GM21786 (cell line): ENCODE measurements at regions not wholly inside any gene's neighbourhood (a gene's known extent, or its start where the extent isn't known, plus 50 kb on each side); places are given as distances from the start of the nearest gene placed in this dataset.
"Not testable (repeated sequence)": the region's sequence is repeated elsewhere in the genome, so short reads cannot be mapped to it uniquely, and the experiment has no call there.

Experiments
- ATAC-seq: cut with Tn5 transposase; IDR thresholded peaks from one replicate; pipeline ENCODE4 v1.9.1; 2021; ENCODE audit not compliant: unreplicated experiment

DNA sequence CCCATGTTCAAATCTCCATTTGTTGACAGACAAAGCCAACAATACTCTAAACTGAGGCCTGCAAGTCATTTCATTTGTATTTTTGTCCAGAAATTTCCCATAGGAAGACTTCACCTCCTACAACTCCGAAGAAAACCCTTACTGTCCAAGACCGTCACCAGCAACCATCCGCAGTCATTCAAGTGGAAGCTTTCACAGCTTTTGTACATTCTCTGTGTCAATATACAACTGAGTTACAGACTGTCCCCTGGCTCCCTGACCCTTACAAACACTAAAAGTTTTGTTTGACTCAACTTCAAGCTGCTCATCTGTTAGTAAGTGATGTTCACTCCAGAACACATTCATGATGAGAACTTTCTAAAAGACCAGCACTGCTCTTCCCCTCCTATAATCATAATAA is 210.1 kb downstream of the DEPDC1B start:
- no peak for ATAC-seq

GRCh38 chr5:60489377-60489776 is 210.6 kb downstream of the DEPDC1B start:
- no peak for ATAC-seq

GRCh38 chr5:60488466-60489130 is 211.4 kb downstream of the DEPDC1B start:
- no peak for ATAC-seq

DNA sequence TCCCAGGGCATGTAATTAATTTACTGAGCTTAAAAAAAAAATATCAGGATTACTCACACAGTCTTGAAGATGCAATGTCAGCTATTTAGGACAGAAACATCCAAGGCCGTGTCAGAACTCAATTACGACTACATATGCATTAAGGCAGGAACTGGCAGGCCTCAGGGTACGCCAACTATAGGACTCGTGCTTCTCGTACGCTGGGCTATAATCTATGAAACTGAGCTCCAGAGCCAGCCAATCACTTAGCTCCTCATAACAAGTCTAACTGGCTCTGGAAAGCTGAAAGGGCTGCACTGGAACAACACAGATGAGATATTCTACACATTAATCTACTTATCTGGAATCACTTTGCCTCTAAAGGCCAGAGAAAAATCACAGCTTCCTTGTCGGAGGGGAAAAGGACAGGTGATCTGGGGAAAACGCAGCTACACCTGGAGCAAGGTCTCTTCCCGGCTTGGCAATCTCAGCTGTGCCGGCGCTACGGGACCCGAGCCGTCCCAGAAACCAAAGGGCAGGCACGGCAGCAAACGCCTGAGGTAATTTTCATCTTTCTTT is 212.0 kb downstream of the DEPDC1B start:
- no peak for ATAC-seq

DNA sequence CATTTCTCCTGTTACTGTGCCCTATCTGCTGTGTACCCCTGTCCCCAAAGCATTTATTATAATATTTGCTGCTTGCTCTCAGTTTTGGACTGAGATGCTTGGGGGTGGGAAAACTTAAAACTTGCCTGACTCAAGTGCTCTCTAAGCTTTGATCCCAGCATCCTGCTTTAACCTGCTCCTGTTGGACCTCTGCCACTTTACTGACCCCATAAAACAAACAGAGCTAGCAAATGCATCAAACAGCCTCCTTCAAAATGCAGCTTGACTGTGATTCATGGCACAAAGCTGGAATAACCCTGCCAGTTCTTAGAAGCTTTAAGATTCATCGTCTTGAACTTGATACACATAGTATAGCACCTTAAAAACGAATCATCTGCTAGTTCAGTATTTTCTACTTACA is 212.5 kb downstream of the DEPDC1B start:
- ATAC-seq, result no peak

- ATAC-seq, result no peak
Observed at GRCh38 chr5:60485361-60485760, 214.6 kb downstream of the DEPDC1B start.

DNA sequence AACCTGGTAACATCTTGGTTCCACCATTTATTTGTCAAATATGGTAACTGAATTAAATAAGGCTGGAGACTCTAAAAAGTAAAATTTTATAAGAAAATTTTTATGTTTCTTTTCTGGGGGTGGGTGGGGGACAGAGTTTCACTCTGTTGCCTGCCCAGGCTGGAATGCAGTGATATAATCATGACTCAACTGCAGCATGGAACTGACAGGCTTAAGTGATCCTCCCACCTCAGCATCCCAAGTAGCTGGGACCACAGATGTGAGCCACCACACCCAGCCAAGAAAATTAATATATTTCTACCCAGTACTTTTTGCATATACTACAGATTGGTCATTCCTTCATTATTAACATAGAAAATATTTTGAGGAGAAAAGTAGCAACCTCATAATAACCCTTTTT is 216.9 kb downstream of the DEPDC1B start:
- no peak for ATAC-seq

DNA sequence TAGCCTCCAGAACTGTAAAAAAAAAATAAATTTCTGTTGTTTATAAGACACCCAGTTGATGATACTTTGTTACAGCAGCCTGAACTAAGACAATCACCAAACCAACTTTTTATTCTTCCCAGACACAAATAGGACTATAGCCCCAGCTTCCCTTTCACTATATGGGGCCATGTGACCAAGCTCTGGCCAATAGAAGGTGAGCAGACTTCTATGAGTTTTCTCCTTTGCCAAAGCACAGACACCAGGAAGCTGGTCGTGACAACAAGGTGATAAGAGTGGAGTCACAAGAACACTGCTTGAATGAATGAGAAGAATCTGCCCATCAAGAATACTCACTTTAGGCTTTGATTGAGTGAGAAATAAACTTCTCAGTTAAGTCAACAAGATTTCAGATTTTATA is 217.7 kb downstream of the DEPDC1B start:
- ATAC-seq, result no peak

- ATAC-seq, result no peak
Observed at GRCh38 chr5:60479542-60479941, 220.4 kb downstream of the DEPDC1B start.

DNA sequence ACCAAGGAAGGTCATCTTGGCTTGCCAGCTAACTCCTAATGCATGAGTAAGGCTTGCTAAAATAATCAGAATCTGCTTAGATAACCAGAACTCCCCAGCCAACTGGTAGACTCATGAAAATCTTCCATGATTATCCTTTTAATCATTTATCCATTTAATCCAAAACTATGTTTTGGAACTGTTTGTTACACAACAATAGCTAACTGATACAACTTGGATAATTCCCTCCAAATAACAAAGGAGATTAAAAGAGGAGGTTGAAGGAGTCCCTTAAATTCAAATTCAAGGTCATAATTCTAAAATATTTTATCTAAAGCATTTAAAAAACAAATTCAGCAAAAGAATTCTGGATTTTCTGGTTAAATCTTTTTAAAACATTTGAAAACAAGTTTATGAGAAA is 222.1 kb downstream of the DEPDC1B start:
- ATAC-seq, result no peak

DNA sequence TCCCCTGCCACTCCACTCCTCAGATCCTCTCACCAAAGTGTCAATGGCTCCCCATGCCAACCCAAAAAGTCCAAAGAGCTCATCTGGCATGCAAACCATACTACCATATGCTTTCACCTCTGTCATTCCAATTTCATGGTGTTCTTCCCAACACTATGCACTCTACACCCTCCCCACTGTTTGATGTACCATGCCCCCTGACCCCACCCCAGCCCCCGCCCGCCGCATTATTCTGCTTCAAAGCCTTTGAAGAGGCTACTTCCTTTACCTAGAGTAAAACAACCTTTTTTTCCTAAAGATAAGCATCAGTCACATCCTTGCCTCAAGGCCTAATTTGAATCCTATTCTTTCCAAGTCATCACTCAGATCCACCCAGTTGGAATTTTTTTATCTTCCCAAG is 226.3 kb downstream of the DEPDC1B start:
- no peak for ATAC-seq

DNA sequence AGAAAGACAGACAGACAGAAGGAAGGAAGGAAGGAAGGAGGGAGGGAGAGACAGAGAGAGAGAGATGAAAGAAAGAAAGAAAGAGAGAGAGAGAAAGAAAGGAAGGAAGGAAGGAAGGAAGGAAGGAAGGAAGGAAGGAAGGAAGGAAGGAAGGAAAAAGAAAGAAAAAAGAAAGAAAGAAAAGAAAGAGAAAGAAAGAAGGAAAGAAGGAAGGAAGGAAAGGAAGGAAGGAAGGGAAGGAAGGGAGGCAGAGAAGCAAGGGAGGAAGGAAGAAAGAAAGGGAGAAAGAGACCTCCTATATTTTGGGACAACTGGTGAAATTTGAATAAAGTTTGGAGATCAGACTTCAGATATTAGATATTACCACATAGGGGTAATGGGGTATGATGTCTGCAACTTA is 226.9 kb downstream of the DEPDC1B start:
- not testable (repeated sequence) for ATAC-seq

GRCh38 chr5:60470881-60471280 is 229.1 kb downstream of the DEPDC1B start:
- ATAC-seq, result no peak

- ATAC-seq, result no peak
Observed at GRCh38 chr5:60469286-60469685, 230.7 kb downstream of the DEPDC1B start.

GRCh38 chr5:60463179-60463868 is 236.6 kb downstream of the DEPDC1B start:
- ATAC-seq, result no peak

- no peak for ATAC-seq
Observed at GRCh38 chr5:60458666-60459065, 241.3 kb downstream of the DEPDC1B start.

DNA sequence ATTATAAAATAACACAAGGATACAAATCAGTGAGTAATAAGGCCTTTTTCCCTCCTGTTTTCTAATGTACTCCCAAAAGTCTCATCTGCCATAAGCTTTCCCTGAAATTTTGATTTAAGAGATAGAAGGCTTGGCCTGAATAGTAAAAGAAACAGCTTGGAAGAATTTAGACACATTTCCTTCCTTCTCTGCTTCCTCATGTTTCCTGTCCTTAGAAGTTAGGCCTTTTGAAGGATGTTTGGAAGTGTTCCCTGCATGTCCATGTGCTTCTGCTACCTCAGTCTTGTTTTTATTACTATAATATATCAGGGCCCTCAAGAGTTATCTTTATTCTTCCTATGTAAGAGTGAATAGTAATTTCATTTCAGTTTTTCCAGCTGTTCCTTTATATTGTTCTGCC is 242.7 kb downstream of the DEPDC1B start:
- ATAC-seq, result no peak

DNA sequence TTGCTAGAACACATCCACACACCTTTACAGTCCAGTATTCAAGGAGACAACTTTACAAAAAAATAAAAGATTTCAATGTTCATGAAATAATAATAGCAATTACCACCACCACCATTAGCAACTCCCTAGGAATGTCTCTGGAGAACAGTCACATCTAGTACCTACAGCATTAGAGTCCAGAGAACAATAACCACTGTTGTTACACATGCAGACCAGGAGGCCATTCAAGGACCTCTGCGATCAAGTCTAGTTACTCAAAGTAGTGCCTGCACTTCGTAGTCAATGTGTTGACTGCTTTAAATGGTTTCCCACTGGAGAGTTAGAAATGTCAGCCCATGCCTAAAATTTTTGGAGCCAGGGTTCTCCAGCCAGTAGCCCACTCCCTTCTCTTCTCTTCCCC is 244.4 kb downstream of the DEPDC1B start:
- ATAC-seq, result no peak

- ATAC-seq, result not testable (repeated sequence)
Observed at GRCh38 chr5:60454277-60454676, 245.7 kb downstream of the DEPDC1B start.

- ATAC-seq, result no peak
Observed at GRCh38 chr5:60453186-60453976, 246.6 kb downstream of the DEPDC1B start.

DNA sequence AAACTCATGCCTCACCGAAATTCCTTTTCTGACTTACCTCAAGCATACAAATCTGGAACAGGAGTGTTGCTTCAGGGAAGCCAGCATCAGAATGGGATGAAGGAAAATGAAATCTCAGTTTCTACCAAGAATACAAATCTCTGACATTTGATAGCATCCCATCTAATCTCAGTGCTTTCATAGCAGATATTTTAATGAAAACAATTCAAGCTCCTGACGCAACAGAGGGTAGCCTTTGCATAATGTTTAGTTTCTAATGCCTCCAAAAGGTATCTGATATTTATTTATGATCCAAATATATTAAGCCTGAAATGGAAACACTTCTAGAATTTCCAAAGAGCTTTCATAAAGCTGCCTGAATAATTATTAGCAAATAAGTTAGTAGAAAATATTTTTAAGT is 251.4 kb downstream of the DEPDC1B start:
- ATAC-seq, result no peak

GRCh38 chr5:60447488-60447920 is 252.5 kb downstream of the DEPDC1B start:
- no peak for ATAC-seq
